GM21528 (cell line): ENCODE measurements at regions not wholly inside any gene's neighbourhood (a gene's known extent, or its start where the extent isn't known, plus 50 kb on each side); places are given as distances from the start of the nearest gene placed in this dataset.

ENCODE experiments used
- ATAC-seq: cut with Tn5 transposase; IDR thresholded peaks from one replicate; pipeline ENCODE4 v1.9.1; 2021; ENCODE audit warnings: mild to moderate bottlenecking, moderate library complexity; ENCODE audit not compliant: unreplicated experiment, low FRiP score

DNA sequence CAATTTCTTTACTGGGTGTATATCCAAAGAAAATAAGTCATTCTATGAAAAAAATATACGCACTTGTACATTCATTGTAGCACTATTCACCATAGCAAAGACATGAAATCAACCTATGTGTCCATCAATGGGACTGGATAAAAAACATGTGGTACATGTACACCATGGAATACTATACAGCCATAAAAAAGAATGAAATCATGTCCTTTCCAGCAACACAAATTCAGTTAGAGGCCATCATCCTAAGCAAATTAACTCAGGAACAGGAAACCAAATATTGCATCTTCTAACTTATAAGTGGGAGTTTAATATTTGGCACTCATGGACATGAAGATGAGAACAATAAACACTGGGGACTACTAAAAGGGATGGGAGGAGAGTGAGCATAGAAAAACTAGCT is 325.7 kb downstream of the TGFB2 start:
- no peak for ATAC-seq

DNA sequence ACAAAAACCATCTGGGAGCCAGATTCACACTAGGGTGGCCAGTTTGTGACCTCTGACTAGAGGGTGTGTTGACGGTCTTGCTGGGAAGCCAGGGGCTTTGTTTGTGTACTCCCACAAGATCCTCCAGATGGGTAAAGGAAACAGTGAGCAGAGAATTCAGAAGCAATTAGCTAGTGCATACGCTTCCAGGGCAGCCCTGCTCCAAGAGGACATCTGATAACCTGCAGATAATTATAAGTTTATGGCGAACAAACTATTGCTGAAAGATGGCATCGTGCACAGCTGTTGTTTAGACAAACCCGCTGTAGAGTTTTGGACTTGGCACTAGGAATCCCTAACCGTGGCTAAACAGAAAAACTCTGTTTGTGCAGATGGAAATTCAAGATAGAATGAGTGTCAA is 326.4 kb downstream of the TGFB2 start:
- ATAC-seq, result no peak

DNA sequence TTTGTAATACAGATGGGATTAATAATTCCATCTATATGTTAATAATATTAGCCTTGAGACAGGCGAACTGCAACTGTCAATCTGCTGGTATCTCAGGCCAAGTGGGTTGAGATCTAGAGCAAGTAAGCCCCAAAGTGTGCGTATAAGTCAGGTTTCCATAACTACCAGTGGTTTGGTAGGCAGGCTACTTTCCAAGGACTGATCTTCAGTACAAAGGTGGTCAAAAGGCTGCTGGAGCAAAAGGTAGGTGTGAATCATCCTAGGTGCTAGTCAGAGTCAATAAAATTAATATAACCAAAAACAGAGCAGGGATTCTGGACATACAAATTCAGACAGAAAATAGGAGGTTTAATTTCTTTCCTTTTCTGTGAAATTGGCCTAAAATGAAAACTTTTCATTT is 328.0 kb downstream of the TGFB2 start:
- no peak for ATAC-seq

DNA sequence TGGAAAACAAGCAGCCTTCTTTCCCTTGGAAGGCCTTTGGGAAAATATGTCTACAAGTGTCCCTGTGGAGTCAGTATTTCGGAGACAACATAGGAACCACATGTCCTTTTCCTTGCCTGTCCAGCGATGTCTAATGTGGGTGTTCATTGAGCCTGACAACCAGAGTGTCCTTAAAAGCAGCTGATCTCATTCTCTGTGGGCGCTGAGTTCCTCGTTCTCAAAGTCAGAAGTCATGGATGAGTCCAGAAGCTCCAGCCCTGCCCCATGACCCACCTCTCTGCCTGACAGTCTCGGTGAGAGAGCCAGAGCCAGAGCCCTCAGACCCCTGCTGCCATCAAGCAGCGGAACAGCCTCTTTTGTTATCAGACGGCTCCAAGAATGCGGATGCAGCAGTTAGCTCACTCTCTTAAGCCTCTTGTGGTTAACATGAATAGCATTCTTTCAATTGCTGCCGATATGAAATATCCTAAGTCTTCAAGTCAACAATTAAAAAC is 329.2 kb downstream of the TGFB2 start:
- no peak for ATAC-seq

DNA sequence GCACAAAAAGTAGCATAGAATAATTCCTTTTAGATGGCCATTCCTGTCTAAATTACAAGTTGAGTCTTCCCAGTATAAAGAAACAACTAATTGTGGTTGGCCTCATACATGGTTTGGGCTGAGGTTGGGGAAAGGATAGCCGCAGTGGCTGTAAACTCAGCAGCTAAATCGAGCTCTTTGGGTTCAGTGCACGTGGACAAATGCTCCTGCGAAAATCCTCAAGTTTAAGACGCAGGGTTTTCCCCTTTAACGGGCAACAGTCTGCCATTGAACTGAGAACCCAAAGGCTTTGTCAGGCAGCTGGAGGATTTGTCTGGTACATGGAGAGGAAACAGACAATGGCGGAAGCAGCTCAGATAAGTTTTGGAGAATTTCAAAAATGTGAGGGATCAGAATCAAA is 331.9 kb downstream of the TGFB2 start:
- no peak for ATAC-seq

DNA sequence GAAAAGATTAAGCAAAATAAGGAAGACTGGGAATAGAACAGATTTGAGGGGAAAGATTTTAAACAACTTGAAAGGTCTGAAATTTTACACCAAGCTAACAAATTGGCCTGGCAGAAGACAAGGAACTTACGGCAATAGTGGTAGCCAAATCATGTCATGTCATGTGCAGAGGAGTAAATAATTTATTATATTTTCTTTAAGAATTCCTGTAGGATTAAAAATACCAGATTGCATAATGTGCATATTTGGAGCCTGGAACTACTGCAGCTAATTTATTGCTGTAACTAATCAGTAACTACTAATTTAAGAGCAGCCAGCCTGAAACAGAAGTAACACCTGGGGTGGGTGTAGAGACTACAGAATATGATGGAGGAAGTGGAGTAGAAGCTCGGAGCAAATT is 334.3 kb downstream of the TGFB2 start:
- no peak for ATAC-seq

DNA sequence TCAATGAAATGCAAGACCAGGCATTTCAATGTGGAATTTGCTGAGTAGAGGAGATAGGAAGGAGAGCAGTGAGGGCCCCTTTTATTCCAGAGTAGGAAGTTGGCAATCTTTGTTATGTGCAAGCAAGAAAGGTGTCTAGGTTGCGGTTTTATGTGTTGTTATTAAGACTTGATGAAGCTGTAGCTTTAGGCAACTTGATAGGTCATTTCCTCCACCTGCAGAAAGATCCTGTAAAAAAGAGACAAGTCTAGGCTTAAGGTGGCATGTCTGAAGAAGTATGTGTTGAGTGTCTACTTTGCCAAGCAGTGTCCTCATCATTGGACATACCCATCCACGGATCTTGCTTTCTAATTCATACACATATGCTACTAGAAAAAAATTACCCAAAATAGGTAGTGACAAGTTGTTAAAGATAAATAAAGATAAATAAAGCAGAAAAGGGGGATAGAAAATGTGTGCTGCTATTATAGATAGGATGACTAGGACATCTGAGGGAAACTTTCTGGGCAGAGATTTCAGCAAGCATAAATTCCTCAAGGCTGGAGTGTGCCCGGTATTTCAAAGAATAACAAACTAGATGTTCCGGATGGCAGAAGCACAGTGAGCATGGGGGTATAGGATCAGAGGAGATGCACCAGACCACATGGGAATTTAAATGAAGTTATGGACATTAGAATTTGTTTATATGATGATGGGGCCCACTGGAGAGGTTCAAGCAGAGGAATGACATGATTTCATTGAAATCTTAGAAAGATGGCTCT is 335.0 kb downstream of the TGFB2 start:
- ATAC-seq, result no peak

DNA sequence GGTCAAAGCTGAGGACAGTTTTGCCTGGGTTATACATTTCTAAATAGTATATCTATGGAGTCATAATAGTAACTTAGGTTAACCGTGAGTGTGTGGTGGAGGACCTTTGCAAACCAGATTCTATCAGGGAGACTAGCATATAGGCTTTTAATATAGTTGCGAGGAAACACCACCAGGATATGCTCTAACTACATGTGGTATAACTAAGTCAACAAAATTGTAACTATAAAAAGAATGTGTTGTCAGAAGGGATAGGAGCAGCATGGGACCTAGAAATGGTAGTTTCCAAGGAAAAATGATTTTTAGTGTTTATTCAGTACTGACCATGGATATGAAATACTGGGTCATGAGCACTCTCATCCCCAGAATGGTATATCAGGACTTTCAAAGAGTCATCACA is 338.1 kb downstream of the TGFB2 start:
- ATAC-seq, result no peak

DNA sequence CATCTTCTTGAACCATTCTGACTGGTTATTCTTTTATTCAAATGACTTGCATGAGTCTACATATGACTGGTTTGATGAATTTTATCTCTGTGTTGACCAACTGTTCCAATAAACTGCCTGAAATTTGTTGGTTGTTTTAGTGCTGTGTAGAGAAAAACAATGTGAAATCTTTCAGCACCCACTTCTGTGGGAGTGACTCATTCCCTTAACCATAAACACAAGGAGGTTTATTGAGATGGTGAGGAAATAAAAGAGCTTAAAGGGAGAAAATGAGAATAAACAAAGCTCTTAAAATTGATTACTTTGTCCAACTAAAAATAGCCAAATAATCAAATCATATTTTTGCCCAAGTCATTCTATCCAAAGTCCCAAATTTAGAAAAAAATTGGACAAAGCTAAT is 341.1 kb downstream of the TGFB2 start:
- no peak for ATAC-seq

DNA sequence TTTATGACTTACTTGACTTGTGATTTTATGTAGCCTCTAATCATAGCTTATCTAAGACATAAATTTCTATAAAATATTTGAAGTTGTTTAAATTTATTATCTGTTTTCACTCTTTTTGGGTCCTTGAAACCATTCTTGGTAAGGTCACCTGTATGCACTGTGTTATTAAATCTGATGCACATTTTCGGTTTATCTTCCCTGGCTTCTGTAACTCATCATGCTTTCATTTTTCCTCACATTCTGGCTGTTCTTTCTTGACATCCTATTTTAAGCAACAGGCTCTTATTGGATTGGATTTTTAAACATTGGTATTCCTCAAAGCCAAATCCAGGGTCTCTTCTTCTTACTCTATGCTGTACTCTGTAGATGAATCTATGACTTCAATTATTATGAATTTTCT is 341.6 kb downstream of the TGFB2 start:
- ATAC-seq, result no peak

DNA sequence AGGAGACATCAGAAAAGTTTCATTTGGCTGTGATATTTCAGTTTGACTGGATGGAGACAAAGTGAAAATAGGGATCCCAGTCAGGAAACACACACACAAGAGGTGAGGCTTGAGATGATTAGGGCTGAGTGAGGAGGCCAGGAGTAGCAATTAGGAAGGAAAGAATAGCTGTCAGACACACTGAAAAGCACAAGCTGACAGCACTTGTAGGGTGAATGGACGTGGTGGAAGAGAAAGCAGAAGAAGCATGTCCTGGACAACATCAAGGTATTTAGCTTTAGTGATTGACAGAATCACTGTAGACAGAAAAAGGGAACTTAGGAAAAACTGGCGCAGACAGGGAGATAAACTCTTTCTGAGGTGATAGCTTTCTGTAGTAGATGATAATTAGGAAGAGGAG is 347.7 kb downstream of the TGFB2 start:
- no peak for ATAC-seq

DNA sequence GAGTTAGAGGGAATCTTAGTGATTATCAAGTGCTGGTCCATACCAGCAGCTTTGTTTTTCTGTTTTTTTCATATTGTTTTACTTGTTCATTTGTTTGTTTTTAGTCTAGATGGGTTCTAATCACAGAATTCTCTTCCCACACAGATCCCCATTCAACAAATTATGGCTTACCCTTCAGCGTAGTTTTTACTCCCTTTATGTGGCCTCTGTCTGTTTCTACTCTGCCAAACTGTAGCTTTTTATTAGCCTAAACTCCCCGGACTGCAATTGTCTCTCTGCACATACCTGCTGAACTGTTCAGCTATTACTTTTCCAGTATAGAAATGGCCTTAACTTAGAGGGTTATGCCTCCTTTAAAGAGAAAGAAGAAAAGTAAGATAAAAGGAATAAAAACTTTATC is 348.5 kb downstream of the TGFB2 start:
- ATAC-seq, result no peak

DNA sequence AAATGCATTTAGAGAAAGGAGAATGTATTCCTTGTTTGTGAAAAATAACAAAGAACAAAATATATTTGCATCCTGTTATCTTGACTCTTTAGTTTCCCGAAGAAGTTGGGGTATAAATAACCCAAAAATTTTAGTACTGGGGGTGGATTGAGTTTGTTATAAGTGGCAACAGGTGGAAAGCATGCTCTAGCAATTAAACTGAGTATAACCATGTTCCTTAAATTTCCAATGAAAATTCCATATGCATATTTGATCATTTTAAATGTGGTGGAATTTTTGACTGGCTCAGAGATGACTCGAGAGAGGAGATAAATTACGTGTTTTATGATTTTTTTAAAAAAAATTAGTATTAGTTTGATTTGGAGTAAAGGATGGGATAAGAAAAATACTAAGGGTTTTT is 348.9 kb downstream of the TGFB2 start:
- no peak for ATAC-seq

DNA sequence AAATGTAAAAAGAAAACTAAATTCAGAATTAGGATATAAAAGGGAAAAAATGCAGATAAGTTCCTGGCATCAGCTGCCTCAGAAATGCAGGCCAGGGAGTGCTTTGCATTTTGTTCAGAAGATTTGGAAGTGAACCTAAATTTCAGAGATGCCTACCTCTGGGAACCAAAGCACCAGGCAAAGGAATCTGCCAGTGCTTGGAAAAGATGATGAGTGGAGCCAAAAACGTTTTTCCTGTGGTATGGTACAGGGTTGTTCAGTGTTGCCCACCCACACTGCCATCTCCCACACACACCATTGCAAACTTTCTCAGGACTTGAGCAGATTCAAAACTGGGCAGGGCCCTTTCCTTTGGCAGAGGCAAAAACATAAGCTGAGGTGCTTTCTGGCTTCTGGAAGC is 349.5 kb downstream of the TGFB2 start:
- ATAC-seq, result no peak

DNA sequence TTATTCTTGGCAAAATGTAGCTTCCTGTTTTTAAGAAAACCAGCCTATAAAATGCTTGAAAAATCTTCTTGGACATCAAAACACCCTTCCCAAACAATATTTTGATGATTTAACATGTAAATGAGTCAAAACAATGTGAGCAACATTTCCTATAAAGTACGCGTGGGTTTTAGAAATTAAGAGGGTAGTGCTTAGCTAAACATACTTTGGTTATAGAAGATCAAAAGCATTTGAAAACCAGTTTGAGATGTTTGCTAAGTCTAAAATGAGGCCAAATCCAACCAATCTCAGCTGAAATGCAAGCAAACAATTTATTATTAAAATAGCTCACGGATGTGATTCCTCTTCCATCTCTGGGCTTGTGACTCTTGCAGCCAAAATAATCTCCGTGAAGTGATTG is 350.4 kb downstream of the TGFB2 start:
- no peak for ATAC-seq

DNA sequence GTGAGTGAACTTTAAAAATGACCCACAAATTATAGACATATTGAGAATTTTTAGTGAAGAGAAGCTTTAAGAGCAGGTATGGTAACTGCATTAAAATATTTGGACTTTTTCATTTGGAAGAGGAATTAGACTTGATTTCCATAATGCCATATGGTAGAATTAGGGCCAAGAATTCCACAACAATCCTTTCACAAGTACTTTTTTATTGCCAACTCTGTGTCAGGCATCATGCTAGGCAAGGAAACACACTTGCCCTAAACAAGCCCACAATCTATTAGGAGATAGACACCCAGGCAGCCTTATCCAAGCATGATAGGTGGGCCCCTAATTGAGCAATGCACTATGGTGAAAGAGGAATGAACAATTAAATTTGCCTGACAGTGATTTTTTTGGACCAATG is 353.0 kb downstream of the TGFB2 start:
- no peak for ATAC-seq

DNA sequence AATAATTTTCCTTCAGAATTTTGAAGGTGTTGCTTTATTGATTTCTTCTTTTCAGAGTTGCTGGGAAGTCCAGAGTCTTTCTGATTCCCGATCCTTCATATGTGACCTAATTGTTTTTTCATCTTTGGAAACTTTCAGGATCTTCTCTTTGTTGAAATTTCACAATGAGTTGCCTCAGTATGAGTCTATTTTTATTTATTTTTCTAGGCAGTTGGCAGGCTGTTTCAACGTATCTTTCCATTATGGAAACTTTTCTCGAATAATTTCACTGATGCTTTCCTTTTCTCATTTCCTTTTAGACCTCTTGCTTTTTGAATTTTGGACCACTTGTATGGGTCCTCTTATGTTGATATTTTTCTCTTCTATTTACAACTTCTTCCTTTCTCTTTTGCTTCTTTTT is 354.3 kb downstream of the TGFB2 start:
- no peak for ATAC-seq

DNA sequence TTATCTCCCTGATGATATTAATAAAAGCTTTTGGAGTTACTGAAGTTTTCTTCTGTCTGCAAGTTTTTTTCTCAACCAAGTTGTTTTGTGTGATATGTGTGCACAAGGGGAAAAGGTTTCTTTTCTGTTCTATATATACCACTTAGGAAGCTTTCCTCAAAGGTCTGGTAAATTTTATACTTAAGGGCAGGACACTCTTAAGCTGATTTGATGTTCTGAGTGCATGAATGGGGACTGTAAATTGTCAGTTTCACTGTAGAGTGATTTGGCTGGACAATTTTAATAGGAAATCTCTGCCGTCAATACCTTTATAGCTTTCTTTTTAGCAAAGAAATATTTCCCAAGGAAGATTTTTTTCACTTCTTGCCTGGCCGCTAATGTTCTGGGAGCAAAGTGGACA is 354.7 kb downstream of the TGFB2 start:
- ATAC-seq, result no peak

DNA sequence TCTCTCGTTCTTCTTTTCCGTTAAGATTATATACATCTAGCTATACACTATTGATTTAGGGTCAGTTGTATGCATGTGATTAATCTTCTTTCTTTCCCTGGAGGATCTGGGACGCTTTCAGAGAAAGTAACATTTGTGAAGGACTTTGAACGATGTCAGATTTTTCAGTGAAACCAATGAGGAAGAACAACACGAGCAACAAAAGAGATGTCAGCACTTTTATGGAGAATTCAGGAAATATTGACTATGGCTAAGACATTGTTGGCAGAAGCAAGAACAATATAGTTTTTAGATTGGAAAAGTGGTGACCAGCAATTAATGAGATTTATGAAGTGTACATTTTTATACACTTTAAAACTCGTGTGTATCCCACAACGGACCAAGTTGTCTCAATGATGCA is 355.5 kb downstream of the TGFB2 start:
- ATAC-seq, result no peak

DNA sequence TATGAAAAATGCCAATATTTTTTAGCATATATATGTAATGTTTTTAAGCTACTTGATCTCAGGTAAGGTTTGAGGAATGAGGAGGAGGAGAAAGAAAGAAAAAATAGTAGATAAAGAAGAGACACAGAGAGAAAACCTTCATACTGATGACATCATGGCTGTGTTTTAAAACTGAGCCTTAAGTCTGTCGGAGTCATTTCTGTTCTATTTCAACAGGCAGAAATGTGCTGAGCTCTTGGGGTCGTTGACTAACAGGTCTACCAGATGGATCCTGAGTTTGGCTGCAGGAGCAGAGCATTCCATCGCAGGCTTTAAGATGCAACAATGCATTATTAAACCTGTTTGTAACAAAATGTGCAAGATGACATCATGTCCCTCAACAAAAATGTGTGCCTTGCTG is 356.0 kb downstream of the TGFB2 start:
- no peak for ATAC-seq

DNA sequence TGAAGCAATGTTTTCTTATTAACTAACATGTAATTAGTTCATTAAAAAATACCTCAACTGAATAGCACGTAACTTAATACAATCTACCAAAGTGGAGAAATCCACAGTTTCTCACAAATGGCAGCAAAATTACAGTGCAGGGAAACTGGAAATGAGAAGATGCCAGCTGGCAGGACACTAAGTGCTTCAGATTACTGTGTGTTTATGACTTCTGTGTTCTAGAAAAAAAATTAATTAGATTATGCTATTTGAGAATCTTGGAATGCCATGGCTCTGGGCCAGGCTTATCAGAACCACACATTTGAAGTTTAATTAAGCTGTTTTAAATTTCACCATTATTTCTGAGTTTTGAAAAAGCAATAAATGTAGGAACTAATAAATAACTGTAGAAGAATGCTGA is 357.6 kb downstream of the TGFB2 start:
- no peak for ATAC-seq

DNA sequence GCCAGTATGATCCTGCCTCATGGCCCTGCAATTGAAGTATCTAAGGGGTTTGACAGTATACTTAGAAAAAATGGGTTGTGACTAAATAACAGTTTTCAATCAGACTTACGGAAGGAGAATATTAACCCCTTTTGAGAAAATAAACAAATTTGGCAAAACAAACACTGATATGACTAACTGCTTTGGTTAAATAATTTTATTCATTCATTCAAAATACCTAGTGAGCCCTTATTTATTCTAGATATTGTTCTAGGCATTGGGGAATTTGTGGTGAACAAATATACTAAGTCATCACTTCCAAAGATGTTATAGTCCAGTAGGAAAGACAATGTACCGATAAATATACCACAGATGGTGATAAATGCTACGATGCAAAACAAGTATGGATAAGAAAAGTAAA is 358.7 kb downstream of the TGFB2 start:
- ATAC-seq, result no peak

DNA sequence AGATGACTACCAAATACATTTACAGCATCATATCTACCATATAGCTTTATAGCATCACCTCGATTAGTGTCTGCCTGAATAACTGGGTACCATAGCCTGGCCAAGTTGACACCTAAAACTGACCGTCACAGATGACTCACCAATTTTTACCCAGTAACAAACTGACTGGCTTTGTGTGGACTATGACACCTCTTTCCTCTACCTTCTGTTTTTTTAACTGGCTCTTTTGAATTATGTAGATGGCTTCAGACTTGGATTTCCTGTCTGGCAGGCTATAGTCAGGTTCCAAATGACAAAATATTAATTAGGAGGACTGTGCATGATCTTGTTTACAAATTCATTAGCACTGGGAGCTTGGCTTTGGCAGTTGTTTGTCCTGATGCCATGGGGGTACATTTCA is 360.3 kb downstream of the TGFB2 start:
- no peak for ATAC-seq
